Stimulated activated CD8-positive, alpha-beta memory T cell treated with anti-CD3 and anti-CD28 coated beads, Interleukin-4, amount 100 ng/mL, for 1 hour (primary cell): ENCODE measurements at regions not wholly inside any gene's neighbourhood (a gene's known extent, or its start where the extent isn't known, plus 50 kb on each side); places are given as distances from the start of the nearest gene placed in this dataset.

Experiments used
- DNase-seq, 2 donors: peaks; one replicate each; pipeline ENCODE4 v3.0.0-alpha.2; 2020; ENCODE audit warnings: low read depth in 2 of 2, low spot score in 1 of 2

DNA sequence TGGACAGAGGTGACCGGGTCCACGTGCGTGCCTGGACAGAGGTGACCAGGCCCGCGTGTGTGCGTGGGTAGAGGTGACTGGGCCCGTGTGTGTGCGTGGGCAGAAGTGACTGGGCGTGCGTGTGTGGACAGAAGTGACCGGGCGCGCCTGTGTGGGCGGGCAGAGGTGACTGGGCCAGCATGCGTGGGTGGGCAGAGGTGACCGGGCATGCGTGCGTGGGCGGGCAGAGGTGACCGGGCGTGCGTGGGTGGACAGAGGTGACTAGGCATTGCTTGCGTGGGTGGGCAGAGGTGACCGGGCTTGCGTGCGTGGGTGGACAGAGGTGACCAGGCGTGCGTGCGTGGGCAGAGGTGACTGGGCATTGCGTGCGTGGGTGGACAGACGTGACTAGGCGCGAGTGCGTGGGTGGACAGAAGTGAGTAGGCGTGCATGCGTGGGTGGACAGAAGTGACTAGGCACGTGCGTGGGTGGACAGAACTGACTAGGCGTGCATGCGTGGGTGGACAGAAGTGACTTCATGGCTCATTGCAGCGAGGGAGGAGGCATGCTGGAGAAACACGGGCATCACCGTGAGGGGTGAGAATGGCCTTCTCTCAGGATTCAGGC, 254.1 kb upstream of the IRX4 start:
- DNase-seq = no peak

DNA sequence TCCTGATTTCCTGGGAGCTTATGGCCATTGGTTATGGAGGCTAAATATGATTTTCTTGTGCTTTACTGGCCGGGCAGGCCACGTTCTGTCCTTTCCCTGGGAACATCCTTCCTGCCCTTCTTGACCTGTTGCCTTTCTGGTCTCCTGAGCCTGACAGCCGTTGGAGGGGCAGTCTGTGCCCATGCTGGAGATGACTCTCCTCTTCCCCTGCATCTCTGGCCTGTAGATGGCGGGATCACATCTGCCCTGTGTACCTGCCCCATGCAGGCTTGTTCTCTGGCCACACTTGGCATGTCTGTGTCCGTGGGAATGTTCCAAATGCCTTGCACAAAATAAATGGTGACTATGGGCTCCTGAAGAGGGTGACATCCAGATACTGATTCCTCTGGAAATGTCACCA, 253.1 kb upstream of the IRX4 start:
- no peak for DNase-seq

GRCh38 chr5:2135354-2135753, 252.6 kb upstream of the IRX4 start:
- no peak for DNase-seq

DNA sequence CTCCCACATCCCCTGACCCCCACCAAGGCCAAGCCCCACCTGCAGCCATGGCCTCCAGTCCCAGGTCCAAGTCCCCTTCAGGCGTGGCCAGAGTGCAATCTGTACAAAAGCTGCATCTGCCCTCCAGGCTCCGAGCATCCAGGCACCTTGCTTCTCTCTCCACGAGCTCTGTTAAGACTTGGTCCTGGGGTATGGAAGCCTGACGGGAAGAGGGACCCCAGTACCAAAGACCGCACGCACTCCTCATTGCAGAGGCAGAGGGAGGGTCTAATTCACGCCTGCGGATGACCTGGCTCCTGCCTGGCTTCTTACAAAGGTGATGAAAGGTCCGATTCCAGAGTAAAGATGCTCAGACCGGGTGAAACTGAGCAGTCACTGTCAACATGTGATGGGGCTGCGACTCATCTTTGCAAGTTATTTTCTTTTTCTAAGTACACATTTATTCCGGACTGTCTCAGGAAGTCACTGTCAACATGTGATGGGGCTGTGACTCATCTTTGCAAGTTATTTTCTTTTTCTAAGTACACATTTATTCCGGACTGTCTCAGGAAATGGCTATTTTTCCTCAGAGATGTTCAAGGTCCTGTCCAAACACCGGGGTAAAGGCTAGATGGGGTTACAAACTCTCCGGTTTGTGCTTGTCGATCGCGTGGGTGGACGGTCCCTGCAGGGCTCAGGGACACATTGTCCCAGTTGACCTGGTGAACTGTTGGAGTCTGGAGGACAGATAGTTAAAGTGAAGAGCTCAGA, 252.0 kb upstream of the IRX4 start:
- no peak for DNase-seq

DNA sequence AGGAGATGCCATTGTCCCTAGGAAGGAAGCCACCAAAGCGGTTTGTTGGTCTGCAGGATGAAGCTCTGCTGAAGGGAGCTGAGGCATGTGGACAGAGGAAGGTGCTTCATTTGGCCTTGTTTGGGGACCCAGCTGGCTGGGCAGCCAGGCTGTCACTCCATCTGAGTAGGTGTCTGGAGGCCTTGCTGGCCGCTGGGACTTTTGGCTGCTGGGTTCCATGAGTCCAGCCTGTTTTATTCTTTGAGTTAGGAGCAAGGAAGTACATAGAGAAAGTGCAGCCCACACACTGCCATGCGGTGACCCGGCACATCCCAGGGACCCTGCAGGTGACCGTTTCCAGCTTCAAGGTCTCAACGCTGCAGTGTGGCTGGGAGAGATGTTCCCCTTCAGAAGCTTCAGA, 251.2 kb upstream of the IRX4 start:
- no peak for DNase-seq

GRCh38 chr5:2133080-2133479, 250.4 kb upstream of the IRX4 start:
- DNase-seq = no peak

DNA sequence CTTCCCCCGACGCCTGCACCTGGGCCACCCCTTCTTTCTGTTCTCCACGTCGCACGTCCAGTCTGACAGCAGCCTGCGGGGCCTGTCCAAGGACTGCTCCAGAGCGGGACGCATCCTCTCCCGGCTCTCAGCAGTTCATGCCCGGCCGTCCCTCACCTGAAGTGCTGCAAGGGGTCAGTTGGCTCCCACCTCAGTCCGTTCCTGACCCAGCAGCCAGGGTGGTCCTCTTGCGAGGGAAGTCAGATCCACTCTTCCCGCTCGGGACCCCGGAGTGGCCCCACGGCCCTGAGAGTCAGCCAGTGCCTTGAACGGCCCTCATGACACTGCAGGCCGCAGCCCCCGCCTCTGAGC, 249.7 kb upstream of the IRX4 start:
- DNase-seq = no peak

- no peak for DNase-seq
These were observed 249.2 kb upstream of the IRX4 start for GRCh38 chr5:2131826-2132496.

- no peak for DNase-seq
These were observed 248.5 kb upstream of the IRX4 start for GRCh38 chr5:2131196-2131595.

DNA sequence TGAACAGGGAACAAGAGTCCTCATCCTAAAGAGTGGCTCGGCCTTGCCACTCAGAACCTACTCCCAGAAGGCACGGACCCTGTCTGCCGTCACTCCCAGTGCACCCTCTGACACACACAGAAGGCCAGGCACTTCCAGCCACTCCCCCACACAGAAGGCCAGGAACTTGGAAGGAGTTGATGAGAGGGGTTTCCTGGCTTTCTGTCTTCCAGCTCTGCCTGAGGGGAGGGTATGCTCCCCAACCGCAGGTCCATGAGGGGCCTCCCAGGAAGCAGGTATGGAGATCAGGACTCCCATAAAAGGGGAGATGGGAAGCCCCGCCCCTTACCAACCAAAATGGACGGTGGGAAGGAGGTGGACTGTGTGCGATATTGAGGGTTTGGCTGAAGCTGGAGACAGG, 247.6 kb upstream of the IRX4 start:
- DNase-seq = no peak

DNA sequence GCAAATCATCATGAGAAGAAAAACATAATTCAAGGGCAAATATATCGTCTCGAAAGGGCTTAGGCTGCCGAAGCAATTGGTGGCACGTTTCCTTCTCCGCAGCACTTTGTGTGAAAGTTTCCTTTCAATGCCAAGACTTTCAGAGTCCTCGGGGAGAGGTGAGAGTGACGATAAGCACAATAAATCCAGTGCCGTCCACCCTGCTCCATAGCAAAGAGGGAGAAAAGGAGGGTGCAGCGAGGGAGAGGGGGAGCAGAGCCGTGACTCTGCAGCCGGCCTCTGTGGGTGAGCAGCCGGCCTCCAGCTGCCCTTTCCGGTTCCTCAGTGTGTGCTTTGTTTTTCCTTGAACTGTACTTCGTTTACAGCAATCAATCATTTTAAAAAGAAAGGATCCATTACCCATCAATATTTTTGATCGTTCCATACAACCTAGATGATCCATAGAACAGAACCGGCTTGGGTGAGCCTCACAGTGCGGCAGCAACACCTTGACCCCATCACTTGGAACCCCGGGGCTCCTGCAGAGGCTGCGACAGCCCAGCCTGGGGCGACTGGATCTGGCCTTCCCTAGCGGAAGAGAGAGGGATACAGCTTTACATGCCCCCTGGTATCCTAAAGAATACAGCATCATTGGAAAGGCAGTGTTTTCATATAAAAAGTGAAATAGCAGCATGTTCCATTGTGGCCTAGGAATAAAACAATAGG, 247.0 kb upstream of the IRX4 start:
- DNase-seq = no peak

DNA sequence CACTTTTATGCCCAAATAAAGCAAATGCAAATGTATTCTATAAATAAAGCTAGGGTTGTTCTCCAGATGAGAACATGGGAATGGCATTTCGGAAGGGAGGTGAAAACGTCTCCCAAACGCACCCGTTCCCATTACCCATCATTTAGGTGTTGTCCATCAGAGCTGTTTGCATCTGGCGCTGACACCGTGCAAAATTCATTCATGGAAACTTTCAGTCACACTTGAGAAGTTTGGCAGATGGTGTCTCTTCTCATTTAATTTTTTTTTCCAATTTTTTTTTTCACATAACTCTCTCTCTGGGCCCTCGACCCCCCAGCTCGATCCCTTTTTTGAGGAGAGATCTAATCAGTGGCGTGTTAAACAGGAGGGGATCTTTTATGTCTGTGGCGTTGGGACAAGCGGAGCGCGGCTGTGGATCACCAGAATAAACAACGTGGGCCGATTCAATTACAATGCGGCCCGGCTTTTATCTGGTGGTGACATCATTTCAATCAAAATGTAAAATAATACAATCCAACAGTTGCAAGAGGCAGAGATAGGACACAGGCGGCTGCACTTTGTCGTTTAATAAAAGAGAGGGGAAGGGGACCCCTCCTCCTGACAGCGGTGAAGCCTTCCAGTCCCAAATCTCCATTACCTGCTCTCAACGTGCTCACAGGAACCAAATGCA, 246.1 kb upstream of the IRX4 start:
- DNase-seq = no peak

GRCh38 chr5:2126512-2126911, 243.8 kb upstream of the IRX4 start:
- no peak for DNase-seq

GRCh38 chr5:2125901-2126265, 243.2 kb upstream of the IRX4 start:
- DNase-seq = no peak

- DNase-seq = no peak
These were observed 242.6 kb upstream of the IRX4 start for GRCh38 chr5:2125171-2125900.

DNA sequence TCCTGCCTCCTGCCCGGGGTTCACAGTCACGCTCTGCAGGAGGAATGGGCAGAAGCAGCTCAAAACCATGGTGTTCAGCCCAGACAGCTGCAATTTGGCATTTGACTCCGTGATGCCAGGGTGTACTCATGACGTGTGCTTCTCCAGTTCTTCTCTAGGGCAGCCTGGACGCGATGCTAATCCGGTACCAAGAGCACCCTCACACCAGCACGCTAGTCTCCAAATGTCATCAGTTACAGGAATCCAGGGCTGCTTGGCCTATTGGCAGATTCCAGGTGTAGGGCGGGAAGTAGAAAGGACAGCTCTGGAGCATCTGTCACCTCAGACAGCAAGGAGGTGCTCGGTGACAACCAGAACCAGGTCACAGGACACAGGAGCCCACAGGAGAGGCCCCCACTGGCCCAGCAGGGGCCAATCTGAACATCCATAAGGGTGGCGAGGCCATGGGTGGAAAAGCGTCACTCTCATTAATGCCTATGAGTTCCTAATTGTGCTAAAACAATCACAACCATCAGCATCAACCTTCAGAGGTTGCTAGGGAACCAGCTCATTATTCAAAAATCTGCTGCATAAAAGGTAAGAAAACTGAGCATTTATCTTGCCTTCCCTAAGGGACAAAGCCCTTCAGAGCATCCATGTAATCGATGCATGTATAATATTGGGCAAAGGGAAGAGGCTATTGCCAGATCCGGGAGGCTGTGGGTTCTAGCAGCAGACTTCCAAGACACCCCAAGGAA, 241.9 kb upstream of the IRX4 start:
- DNase-seq = no peak

DNA sequence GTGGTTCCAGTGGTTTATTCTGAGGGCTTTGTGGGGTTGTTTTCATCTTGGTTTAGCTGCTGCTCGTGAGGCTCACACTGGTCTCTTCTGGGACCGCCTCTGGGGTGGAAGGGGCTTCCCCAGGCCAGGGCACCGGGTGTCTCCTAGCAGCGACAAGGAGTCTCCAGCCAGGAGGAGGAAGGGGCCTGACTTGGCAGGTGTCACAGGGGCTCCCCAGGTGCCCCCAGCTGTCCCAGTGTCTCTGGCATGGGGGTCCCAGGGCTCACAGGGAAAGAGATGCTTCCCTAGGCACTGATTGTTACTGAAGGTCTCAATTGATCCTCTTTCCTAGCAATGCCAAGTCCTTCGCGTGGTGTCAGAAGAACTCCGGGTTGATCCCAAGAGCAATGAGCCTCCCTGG, 241.1 kb upstream of the IRX4 start:
- DNase-seq = no peak

- no peak for DNase-seq
These were observed 237.6 kb upstream of the IRX4 start for GRCh38 chr5:2120361-2120760.

- no peak for DNase-seq
These were observed 236.8 kb upstream of the IRX4 start for GRCh38 chr5:2119573-2119972.
